HG02798 (cell line): ENCODE measurements at regions not wholly inside any gene's neighbourhood (a gene's known extent, or its start where the extent isn't known, plus 50 kb on each side); places are given as distances from the start of the nearest gene placed in this dataset.

Experiments used
- ATAC-seq: cut with Tn5 transposase; IDR thresholded peaks from one replicate; pipeline ENCODE4 v1.9.1; 2021; ENCODE audit warnings: mild to moderate bottlenecking; ENCODE audit not compliant: unreplicated experiment, poor library complexity

GRCh38 chr5:125034331-125034730, 287.9 kb upstream of the ZNF608 start:
- ATAC-seq, result no peak

GRCh38 chr5:125036494-125036893, 290.1 kb upstream of the ZNF608 start:
- ATAC-seq, result no peak

- ATAC-seq, result no peak
Measured at GRCh38 chr5:125037020-125037419, 290.6 kb upstream of the ZNF608 start.

GRCh38 chr5:125037530-125037929, 291.1 kb upstream of the ZNF608 start:
- no peak for ATAC-seq

- no peak for ATAC-seq
Measured at GRCh38 chr5:125038477-125038876, 292.0 kb upstream of the ZNF608 start.

GRCh38 chr5:125041798-125042197, 295.4 kb upstream of the ZNF608 start:
- no peak for ATAC-seq

GRCh38 chr5:125042261-125042890, 295.9 kb upstream of the ZNF608 start:
- no peak for ATAC-seq

- no peak for ATAC-seq
Measured at GRCh38 chr5:125043781-125044391, 297.4 kb upstream of the ZNF608 start.

- no peak for ATAC-seq
Measured at GRCh38 chr5:125044491-125045282, 298.2 kb upstream of the ZNF608 start.

- ATAC-seq, result no peak
Measured at GRCh38 chr5:125045646-125046045, 299.2 kb upstream of the ZNF608 start.

GRCh38 chr5:125046838-125047237, 300.4 kb upstream of the ZNF608 start:
- no peak for ATAC-seq

- ATAC-seq, result no peak
Measured at GRCh38 chr5:125047871-125048270, 301.4 kb upstream of the ZNF608 start.

GRCh38 chr5:125049721-125050702, 303.6 kb upstream of the ZNF608 start:
- no peak for ATAC-seq

GRCh38 chr5:125050926-125051325, 304.5 kb upstream of the ZNF608 start:
- ATAC-seq, result no peak

GRCh38 chr5:125052584-125052983, 306.1 kb upstream of the ZNF608 start:
- ATAC-seq, result no peak

GRCh38 chr5:125053179-125053578, 306.7 kb upstream of the ZNF608 start:
- no peak for ATAC-seq

- no peak for ATAC-seq
Measured at GRCh38 chr5:125054146-125054545, 307.7 kb upstream of the ZNF608 start.

GRCh38 chr5:125056671-125057485, 310.4 kb upstream of the ZNF608 start:
- no peak for ATAC-seq
